Panc1 (cell line): ENCODE measurements at regions not wholly inside any gene's neighbourhood (a gene's known extent, or its start where the extent isn't known, plus 50 kb on each side); places are given as distances from the start of the nearest gene placed in this dataset.

Experiments
- POLR2AphosphoS5 ChIP-seq: IDR thresholded peaks from 2 replicates; pipeline ENCODE4 v1.6.1; 2012; ENCODE audit warnings: mild to moderate bottlenecking, low read depth, low read length, moderate library complexity
- SIN3A ChIP-seq: IDR thresholded peaks from 2 replicates; pipeline ENCODE4 v1.6.1; 2012; ENCODE audit warnings: low read depth, mild to moderate bottlenecking, low read length, moderate library complexity, borderline replicate concordance; ENCODE audit not compliant: insufficient read depth
- TCF7L2 ChIP-seq: IDR thresholded peaks from 2 replicates; pipeline ENCODE4 v1.6.1; 2011; ENCODE audit warnings: mild to moderate bottlenecking, low read depth, low read length, inconsistent platforms
- TF ChIP-seq, protein P1 (sequence below): fragments of 450-650 bp; IDR thresholded peaks from 2 replicates; pipeline ENCODE4 v1.5.1; 2017; ENCODE audit warnings: mild to moderate bottlenecking
- TF ChIP-seq, protein P2 (sequence below), 2 experiments: IDR thresholded peaks; 2 replicates each; pipeline ENCODE4 v1.6.1; 2011 to 2012; ENCODE audit warnings: low read depth in 2 of 2, control low read depth in 1 of 2, low read length in 1 of 2, mild to moderate bottlenecking in 1 of 2, moderate library complexity in 1 of 2; ENCODE audit not compliant: insufficient read depth in 1 of 2

DNA sequence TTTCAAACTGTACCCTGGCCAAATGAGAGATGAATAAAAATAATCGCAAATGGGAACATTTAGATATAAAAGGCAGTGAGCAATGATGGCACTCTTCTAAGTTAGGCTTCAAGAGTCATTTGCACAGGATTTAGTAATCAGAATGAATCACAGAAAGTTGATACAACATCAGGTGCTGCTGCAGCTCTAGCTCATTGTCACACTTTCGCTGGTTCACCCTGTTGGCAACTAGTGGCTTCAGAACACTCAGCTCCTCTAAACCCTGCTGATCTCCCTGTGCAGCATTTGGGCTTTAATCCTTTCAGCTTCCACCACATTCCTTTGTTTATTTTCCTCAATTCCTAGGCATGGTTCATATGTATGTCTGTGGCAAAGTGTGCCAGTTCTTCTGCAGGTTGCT is 2071.2 kb upstream of the CDH6 start:
- TF ChIP-seq, protein P1, sequence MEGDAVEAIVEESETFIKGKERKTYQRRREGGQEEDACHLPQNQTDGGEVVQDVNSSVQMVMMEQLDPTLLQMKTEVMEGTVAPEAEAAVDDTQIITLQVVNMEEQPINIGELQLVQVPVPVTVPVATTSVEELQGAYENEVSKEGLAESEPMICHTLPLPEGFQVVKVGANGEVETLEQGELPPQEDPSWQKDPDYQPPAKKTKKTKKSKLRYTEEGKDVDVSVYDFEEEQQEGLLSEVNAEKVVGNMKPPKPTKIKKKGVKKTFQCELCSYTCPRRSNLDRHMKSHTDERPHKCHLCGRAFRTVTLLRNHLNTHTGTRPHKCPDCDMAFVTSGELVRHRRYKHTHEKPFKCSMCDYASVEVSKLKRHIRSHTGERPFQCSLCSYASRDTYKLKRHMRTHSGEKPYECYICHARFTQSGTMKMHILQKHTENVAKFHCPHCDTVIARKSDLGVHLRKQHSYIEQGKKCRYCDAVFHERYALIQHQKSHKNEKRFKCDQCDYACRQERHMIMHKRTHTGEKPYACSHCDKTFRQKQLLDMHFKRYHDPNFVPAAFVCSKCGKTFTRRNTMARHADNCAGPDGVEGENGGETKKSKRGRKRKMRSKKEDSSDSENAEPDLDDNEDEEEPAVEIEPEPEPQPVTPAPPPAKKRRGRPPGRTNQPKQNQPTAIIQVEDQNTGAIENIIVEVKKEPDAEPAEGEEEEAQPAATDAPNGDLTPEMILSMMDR, result no peak
- TF ChIP-seq POLR2AphosphoS5, result no peak
- TF ChIP-seq SIN3A, result no peak
- TF ChIP-seq, protein P2, sequence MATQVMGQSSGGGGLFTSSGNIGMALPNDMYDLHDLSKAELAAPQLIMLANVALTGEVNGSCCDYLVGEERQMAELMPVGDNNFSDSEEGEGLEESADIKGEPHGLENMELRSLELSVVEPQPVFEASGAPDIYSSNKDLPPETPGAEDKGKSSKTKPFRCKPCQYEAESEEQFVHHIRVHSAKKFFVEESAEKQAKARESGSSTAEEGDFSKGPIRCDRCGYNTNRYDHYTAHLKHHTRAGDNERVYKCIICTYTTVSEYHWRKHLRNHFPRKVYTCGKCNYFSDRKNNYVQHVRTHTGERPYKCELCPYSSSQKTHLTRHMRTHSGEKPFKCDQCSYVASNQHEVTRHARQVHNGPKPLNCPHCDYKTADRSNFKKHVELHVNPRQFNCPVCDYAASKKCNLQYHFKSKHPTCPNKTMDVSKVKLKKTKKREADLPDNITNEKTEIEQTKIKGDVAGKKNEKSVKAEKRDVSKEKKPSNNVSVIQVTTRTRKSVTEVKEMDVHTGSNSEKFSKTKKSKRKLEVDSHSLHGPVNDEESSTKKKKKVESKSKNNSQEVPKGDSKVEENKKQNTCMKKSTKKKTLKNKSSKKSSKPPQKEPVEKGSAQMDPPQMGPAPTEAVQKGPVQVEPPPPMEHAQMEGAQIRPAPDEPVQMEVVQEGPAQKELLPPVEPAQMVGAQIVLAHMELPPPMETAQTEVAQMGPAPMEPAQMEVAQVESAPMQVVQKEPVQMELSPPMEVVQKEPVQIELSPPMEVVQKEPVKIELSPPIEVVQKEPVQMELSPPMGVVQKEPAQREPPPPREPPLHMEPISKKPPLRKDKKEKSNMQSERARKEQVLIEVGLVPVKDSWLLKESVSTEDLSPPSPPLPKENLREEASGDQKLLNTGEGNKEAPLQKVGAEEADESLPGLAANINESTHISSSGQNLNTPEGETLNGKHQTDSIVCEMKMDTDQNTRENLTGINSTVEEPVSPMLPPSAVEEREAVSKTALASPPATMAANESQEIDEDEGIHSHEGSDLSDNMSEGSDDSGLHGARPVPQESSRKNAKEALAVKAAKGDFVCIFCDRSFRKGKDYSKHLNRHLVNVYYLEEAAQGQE (IDR thresholded peaks at IDR 0.05; ENCODE audit: insufficient read depth in 1 of 2, low read depth in 2 of 2, low read length in 1 of 2), result no peak
- TF ChIP-seq TCF7L2, result no peak
